Mesenchymal stem cell (in vitro differentiated cells and primary cell): ENCODE measurements at regions not wholly inside any gene's neighbourhood (a gene's known extent, or its start where the extent isn't known, plus 50 kb on each side); places are given as distances from the start of the nearest gene placed in this dataset.
A peak's percentile ranks its signal among the peaks of the same experiment; 100 is the strongest.

Experiments
- DNase-seq: peaks from one replicate; pipeline ENCODE4 v3.0.0-alpha.2; 2013
- H2AFZ ChIP-seq: one replicate; pipeline ENCODE4 v1.6.1; 2013; ENCODE audit warnings: low read depth, mild to moderate bottlenecking, control low read depth, inconsistent platforms, low read length, moderate library complexity
- H2AK5ac ChIP-seq: 2 replicates; pipeline ENCODE4 v1.6.1; 2013; ENCODE audit warnings: low read length, moderate library complexity, mild to moderate bottlenecking, inconsistent platforms; ENCODE audit not compliant: severe bottlenecking
- H2BK120ac ChIP-seq: one replicate; pipeline ENCODE4 v1.6.1; 2013; ENCODE audit warnings: low read depth, mild to moderate bottlenecking, inconsistent platforms, low read length, moderate library complexity
- H2BK12ac ChIP-seq, 2 experiments: one replicate each; pipeline ENCODE4 v1.6.1; 2013; ENCODE audit warnings: inconsistent platforms in 2 of 2, low read length in 2 of 2, mild to moderate bottlenecking in 2 of 2, moderate library complexity in 2 of 2, control low read depth in 1 of 2
- H2BK15ac ChIP-seq: one replicate; pipeline ENCODE4 v1.6.1; 2013; ENCODE audit warnings: mild to moderate bottlenecking, low read depth, inconsistent platforms; ENCODE audit not compliant: poor library complexity, severe bottlenecking
- H2BK5ac ChIP-seq: 2 replicates; pipeline ENCODE4 v1.6.1; 2013; ENCODE audit warnings: low read depth, mild to moderate bottlenecking, low read length, control low read depth, inconsistent platforms; ENCODE audit not compliant: poor library complexity, severe bottlenecking
- H3K14ac ChIP-seq, 2 experiments: one replicate each; pipeline ENCODE4 v1.6.1; 2013; ENCODE audit warnings: inconsistent platforms in 2 of 2, low read length in 2 of 2, control low read depth in 1 of 2, mild to moderate bottlenecking in 1 of 2, moderate library complexity in 1 of 2
- H3K18ac ChIP-seq, 2 experiments: one replicate each; pipeline ENCODE4 v1.6.1; 2013; ENCODE audit warnings: inconsistent platforms in 2 of 2, low read length in 2 of 2, control low read depth in 1 of 2, low read depth in 1 of 2, mild to moderate bottlenecking in 1 of 2
- H3K23ac ChIP-seq, 2 experiments: one replicate each; pipeline ENCODE4 v1.6.1; 2013; ENCODE audit warnings: inconsistent platforms in 2 of 2, low read length in 2 of 2, mild to moderate bottlenecking in 2 of 2, moderate library complexity in 2 of 2, control low read depth in 1 of 2
- H3K27ac ChIP-seq: 2 replicates; pipeline ENCODE4 v1.5.1; 2013; ENCODE audit warnings: mild to moderate bottlenecking, moderate library complexity, low read length, control low read depth, inconsistent platforms; ENCODE audit not compliant: poor library complexity, severe bottlenecking
- H3K27me3 ChIP-seq, 2 experiments: 2 replicates each; pipeline versions ENCODE4 v1.6.1 to v1.7.0; 2013; ENCODE audit warnings: low read length in 2 of 2, mild to moderate bottlenecking in 2 of 2, moderate library complexity in 2 of 2, control low read depth in 1 of 2, inconsistent platforms in 1 of 2; ENCODE audit not compliant: control insufficient read depth in 1 of 2, insufficient read depth in 1 of 2
- H3K36me3 ChIP-seq, 2 experiments: 2 replicates each; pipeline versions ENCODE4 v1.6.1 to v1.7.0; 2013; ENCODE audit warnings: low read length in 2 of 2, control low read depth in 1 of 2, inconsistent platforms in 1 of 2, low read depth in 1 of 2, mild to moderate bottlenecking in 1 of 2; ENCODE audit not compliant: insufficient read depth in 2 of 2, control insufficient read depth in 1 of 2
- H3K4ac ChIP-seq, 2 experiments: one replicate each; pipeline ENCODE4 v1.6.1; 2013; ENCODE audit warnings: inconsistent platforms in 2 of 2, low read length in 2 of 2, mild to moderate bottlenecking in 2 of 2, moderate library complexity in 2 of 2, control low read depth in 1 of 2, low read depth in 1 of 2
- H3K4me1 ChIP-seq: 2 replicates; pipeline ENCODE4 v1.6.1; 2013; ENCODE audit warnings: low read depth, low read length, control low read depth; ENCODE audit not compliant: control insufficient read depth, insufficient read depth
- H3K4me2 ChIP-seq: 2 replicates; pipeline ENCODE4 v1.6.1; 2013; ENCODE audit warnings: low read length, mild to moderate bottlenecking, inconsistent platforms; ENCODE audit not compliant: poor library complexity, severe bottlenecking
- H3K4me3 ChIP-seq, 2 experiments: 2 replicates each; pipeline versions ENCODE4 v1.5.1 to v1.7.0; 2013; ENCODE audit warnings: low read length in 2 of 2, mild to moderate bottlenecking in 2 of 2, control low read depth in 1 of 2, low read depth in 1 of 2; ENCODE audit not compliant: insufficient read depth in 1 of 2
- H3K79me1 ChIP-seq: replicated peaks from 2 replicates; pipeline ENCODE4 v1.6.1; 2013; ENCODE audit warnings: mild to moderate bottlenecking, control low read depth, low read length, inconsistent platforms; ENCODE audit not compliant: poor library complexity, severe bottlenecking
- H3K9ac ChIP-seq: 2 replicates; pipeline ENCODE4 v1.7.0; 2013; ENCODE audit warnings: mild to moderate bottlenecking, low read length, moderate library complexity
- H3K9me3 ChIP-seq: 2 replicates; pipeline ENCODE4 v1.7.0; 2013; ENCODE audit warnings: mild to moderate bottlenecking, low read length; ENCODE audit not compliant: control insufficient read depth
- H4K8ac ChIP-seq: one replicate; pipeline ENCODE4 v1.6.1; 2013; ENCODE audit warnings: inconsistent platforms, mild to moderate bottlenecking, low read length, moderate library complexity
- H4K91ac ChIP-seq: one replicate; pipeline ENCODE4 v1.6.1; 2013; ENCODE audit warnings: mild to moderate bottlenecking, low read length, inconsistent platforms
- WGBS: methylation state at CpG from one replicate; pipeline ENCODE4 v1.1.7; 2013; ENCODE audit warnings: mixed read lengths; 5-methylcytosine and 5-hydroxymethylcytosine counted together

DNA sequence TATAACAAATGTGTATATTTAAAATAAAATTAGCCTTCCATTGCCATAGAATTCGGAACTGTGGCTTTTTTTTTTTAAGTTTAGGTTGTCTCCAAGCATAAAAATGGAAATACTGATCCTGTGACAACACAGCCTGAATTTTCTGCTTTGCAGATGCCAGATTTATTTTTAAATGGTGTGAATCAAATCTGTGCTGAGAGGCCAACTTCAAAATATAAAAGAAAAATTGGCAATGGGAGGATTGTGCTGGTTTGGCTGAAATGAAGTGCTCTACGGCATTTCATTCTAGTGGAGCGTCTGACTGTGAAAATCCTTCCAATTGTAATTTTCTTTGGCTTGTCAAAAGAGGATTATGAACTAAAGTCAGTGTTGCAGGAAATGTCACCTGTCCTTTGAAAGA is 580.3 kb upstream of the ZFP42 start:
- Histone ChIP-seq H3K36me3 (no peaks in the 10 kb centered on the region), H3K9me3 (no peaks in the 10 kb centered on the region), H3K27ac (no peak overlapping the region), H3K79me1 (no peaks in the 10 kb centered on the region), H2BK15ac (no peak overlapping the region), H3K4ac (no peak overlapping the region), H3K4me2 (no peak overlapping the region), H3K9ac (no peak overlapping the region), H3K14ac (no peak overlapping the region), H3K4me1 (no peaks in the 10 kb centered on the region), H3K4me3 (no peak overlapping the region), H3K27me3 (no peaks in the 10 kb centered on the region), H4K91ac (no peak overlapping the region), H3K23ac (no peak overlapping the region), H2BK5ac (no peak overlapping the region), H2AK5ac (no peak overlapping the region), H2BK120ac (no peak overlapping the region), H2AFZ (no peak overlapping the region), H3K18ac (no peak overlapping the region), H2BK12ac (no peak overlapping the region), H4K8ac (no peak overlapping the region)
- 100% methylated on average over 3 of the region's 3 CpGs for WGBS
- DNase-seq = no peak

DNA sequence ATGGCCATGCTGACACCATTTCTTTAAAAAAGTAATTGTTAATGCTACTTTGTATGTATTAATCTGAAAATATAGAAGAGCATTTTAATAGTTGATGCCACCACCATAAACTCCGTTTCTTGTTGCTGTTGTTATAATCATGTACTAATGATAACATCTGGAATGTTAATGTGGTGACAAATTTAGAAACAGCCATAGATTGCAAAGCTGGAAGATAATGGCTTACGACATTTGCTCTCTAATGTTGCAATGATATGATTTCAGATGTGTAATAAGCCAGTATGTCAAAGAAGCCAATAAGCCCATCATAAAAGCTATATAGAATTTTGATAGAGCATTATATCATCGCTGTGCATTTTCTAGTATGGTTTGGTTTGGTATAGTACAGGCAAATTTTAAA is 579.4 kb upstream of the ZFP42 start:
- Histone ChIP-seq H3K36me3 (no peaks in the 10 kb centered on the region), H3K9ac (no peak overlapping the region), H3K9me3 (no peaks in the 10 kb centered on the region), H2AFZ (no peak overlapping the region), H3K79me1 (no peaks in the 10 kb centered on the region), H3K18ac (no peak overlapping the region), H3K4ac (no peak overlapping the region), H3K4me2 (no peak overlapping the region), H3K4me3 (no peak overlapping the region), H3K23ac (no peak overlapping the region), H3K14ac (no peak overlapping the region), H4K91ac (no peak overlapping the region), H2BK15ac (no peak overlapping the region), H2BK12ac (no peak overlapping the region), H3K4me1 (no peaks in the 10 kb centered on the region), H3K27me3 (no peaks in the 10 kb centered on the region), H4K8ac (no peak overlapping the region), H3K27ac (no peak overlapping the region), H2AK5ac (no peak overlapping the region), H2BK5ac (no peak overlapping the region), H2BK120ac (no peak overlapping the region)
- peak; percentile 55 for DNase-seq
- 81% methylated on average over 2 of the region's 3 CpGs for WGBS

DNA sequence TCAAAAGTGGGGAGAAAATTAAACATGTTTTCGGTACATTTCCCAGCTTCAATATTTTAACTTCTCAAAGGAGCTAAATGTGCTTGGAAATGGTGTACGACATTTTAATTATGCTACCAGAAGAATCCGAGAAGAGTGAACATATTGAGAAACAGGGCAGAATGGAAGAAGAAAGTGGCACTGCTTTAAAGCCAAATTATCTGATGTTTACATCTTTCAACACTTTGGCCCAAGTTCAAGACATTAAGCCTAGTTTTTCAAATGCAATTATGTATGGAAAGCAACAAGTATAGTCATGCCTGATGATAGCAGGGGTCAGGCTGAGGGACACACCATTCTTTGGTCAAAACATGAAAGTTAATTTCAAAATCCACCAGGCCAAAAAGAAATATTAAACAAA is 577.9 kb upstream of the ZFP42 start:
- no peak overlapping the region for H3K4ac ChIP-seq
- no peak overlapping the region for H3K4me3 ChIP-seq
- H3K14ac ChIP-seq = no peak overlapping the region
- H2BK15ac ChIP-seq = no peak overlapping the region
- no peak overlapping the region for H3K9ac ChIP-seq
- no peak overlapping the region for H3K27ac ChIP-seq
- H3K18ac ChIP-seq = no peak overlapping the region
- no peaks in the 10 kb centered on the region for H3K4me1 ChIP-seq
- H3K4me2 ChIP-seq = no peak overlapping the region
- H3K36me3 ChIP-seq = no peaks in the 10 kb centered on the region
- DNase-seq = peak; percentile 18
- H2AFZ ChIP-seq = no peak overlapping the region
- 83% methylated on average over 3 of the region's 3 CpGs for WGBS
- H3K79me1 ChIP-seq = no peaks in the 10 kb centered on the region
- H2BK12ac ChIP-seq = no peak overlapping the region
- no peak overlapping the region for H4K91ac ChIP-seq
- H3K27me3 ChIP-seq = no peaks in the 10 kb centered on the region
- no peak overlapping the region for H3K23ac ChIP-seq
- H2BK120ac ChIP-seq = no peak overlapping the region
- no peak overlapping the region for H4K8ac ChIP-seq
- no peak overlapping the region for H2BK5ac ChIP-seq
- no peak overlapping the region for H2AK5ac ChIP-seq
- H3K9me3 ChIP-seq = no peaks in the 10 kb centered on the region

DNA sequence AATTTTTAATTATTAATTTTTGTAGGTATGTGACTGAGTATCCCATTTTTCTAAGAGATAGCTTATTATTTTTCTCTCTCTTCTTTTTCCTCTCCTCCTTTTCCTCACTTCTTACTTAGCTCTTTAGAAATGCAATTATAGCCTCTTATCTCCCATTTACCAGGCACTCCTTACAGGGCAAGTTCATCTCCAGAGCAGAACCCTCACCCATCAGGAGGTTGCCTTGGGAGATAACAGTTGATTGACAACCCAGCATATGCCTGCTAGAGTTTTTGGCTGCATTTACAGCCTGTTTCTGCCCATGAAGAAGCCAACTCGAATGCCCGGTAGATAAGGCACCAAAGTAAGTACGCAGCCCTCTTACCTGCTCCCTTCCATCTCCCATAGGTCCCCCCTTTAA is 572.9 kb upstream of the ZFP42 start:
- no peak overlapping the region for H4K91ac ChIP-seq

More for the DNA sequence above, 572.9 kb upstream of the ZFP42 start:
- no peaks in the 10 kb centered on the region for H3K36me3 ChIP-seq
- DNase-seq = no peak
- no peaks in the 10 kb centered on the region for H3K27me3 ChIP-seq
- H3K4me3 ChIP-seq = no peak overlapping the region
- 75% methylated on average over 3 of the region's 3 CpGs for WGBS
- H4K8ac ChIP-seq = no peak overlapping the region
- no peak overlapping the region for H3K4ac ChIP-seq
- H2BK15ac ChIP-seq = no peak overlapping the region
- H3K4me1 ChIP-seq = no peaks in the 10 kb centered on the region
- H3K9ac ChIP-seq = no peak overlapping the region
- H3K23ac ChIP-seq = no peak overlapping the region
- H2BK120ac ChIP-seq = no peak overlapping the region
- H2AK5ac ChIP-seq = no peak overlapping the region
- H2BK12ac ChIP-seq = no peak overlapping the region
- H3K4me2 ChIP-seq = no peak overlapping the region
- H2AFZ ChIP-seq = no peak overlapping the region
- H3K9me3 ChIP-seq = no peaks in the 10 kb centered on the region
- no peak overlapping the region for H3K18ac ChIP-seq
- no peak overlapping the region for H3K27ac ChIP-seq
- H3K79me1 ChIP-seq = no peaks in the 10 kb centered on the region
- H3K14ac ChIP-seq = no peak overlapping the region
- no peak overlapping the region for H2BK5ac ChIP-seq
